Hepatocyte (in vitro differentiated cells): ENCODE measurements at regions not wholly inside any gene's neighbourhood (a gene's known extent, or its start where the extent isn't known, plus 50 kb on each side); places are given as distances from the start of the nearest gene placed in this dataset. TPM values are rescaled to one million over a fixed set of nuclear protein-coding genes. Genes with fewer than 3 reads are reported as not detected.

Source experiments
- microRNA-seq: library from miRNA; unstranded; fragments of <30 nt; microRNA quantifications from one replicate; pipeline ENCODE4, GENCODE V29; 2017
- small RNA-seq: library from RNA; depleted of rRNA; stranded (forward); fragments of <200 nt; gene quantifications from one replicate; pipeline ENCODE3, GENCODE V24; 2014

Small RNA genes lying in the stretch of these regions (microRNA-seq; reads per million reads assigned to microRNA genes)
- gene MIR1972-2: not detected

Small RNA genes lying in the stretch of these regions (small RNA-seq; reads per million reads assigned to genes)
- gene MIR1972-2: not detected
